GM19438 (cell line): ENCODE measurements at regions not wholly inside any gene's neighbourhood (a gene's known extent, or its start where the extent isn't known, plus 50 kb on each side); places are given as distances from the start of the nearest gene placed in this dataset.
"Not testable (repeated sequence)": the region's sequence is repeated elsewhere in the genome, so short reads cannot be mapped to it uniquely, and the experiment has no call there.

ENCODE experiments used
- ATAC-seq: cut with Tn5 transposase; IDR thresholded peaks from one replicate; pipeline ENCODE4 v1.9.1; 2021; ENCODE audit warnings: low read depth; ENCODE audit not compliant: unreplicated experiment

DNA sequence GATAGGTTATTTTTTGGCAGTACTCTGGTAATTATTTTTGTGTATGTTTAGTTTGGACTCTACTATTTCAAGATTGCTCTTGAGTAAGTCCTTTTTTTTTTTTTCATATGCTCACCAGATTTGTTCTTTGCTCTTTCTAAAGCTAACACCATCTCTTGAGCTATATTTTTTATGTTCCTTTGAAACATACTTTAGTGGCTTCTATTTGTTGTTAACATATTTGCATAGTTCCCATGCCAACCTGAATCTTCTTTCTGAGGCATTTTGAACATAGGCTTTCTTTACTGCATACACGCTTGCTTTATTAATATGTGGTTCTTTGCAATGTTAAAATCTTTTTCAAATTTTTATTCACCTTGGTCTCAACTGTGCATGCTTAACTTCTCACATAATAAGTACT lies 1644.9 kb downstream of the SUCLG1 start:
- ATAC-seq = no peak

DNA sequence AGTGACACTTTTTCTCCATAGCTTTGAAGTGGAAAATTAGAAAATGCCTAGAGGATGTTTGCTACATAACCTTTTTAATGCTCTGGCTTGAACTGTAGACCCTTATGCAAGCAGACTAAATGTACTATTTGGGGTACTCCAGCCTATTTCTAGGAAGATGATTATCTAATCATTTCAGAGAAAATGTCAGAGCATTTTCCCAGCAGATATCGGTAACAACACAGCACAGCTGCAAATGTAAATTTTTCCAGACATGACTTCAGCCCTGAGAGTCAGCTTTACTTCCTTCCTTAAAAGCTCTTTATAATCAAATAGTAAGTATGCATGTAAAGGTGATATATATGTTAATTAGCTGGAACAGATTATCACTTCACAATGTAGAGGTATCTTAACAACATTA lies 1647.1 kb downstream of the SUCLG1 start:
- no peak for ATAC-seq

DNA sequence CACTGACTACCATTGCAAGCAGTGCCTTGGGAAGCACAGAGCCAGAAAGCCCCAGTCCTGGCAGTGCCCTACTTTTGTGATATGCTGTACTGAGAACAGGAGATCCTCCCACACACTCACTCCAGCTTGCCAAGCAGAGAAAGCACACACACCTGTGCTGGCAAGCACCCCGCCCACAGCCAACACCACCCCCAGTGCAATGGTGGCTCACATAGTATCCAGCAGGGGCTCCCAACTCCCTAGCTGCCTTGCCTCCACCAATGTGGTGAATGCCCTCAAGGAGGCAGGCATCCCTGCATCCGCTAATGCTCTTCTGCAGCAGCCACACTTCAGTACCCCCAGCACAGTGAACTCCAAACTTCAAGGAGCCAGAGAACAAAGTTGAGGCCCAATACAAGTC lies 1655.8 kb downstream of the SUCLG1 start:
- no peak for ATAC-seq

DNA sequence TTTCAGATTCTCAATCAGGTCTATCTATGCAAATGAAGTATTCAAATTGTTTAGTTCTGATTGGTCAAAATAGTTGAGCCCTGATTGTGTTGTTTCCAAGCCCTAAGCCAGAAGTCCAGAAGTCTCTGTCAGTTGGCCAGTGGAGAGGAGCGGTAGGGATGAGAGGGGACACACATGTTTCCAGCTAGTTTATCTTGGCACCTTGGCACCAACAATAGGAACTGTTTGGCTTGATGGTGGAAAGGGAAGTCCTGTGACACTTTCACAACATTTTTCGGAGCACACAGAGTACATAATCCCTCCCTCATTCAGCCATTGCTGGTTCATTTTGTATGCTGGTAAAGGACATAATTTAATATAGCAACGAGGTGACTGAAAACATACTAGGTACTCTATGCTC lies 1661.6 kb downstream of the SUCLG1 start:
- no peak for ATAC-seq

DNA sequence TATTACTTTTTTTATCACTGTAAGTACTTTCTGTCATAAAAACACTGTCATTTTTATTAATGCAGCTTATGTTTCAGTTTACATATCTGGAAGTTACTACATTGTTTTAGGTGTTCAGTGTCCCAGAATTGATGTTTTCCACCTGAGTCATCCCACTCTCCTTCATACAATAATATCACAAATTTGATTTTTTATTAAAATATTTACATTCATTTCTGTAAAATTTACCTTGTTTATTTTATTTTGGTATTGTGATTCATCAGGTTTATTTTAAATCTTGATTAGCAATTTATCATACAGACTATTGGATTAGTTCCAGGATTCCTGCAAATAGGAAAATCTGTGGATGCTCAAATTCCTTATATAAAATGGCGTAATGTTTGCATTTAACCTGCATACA lies 1662.9 kb downstream of the SUCLG1 start:
- ATAC-seq = no peak

DNA sequence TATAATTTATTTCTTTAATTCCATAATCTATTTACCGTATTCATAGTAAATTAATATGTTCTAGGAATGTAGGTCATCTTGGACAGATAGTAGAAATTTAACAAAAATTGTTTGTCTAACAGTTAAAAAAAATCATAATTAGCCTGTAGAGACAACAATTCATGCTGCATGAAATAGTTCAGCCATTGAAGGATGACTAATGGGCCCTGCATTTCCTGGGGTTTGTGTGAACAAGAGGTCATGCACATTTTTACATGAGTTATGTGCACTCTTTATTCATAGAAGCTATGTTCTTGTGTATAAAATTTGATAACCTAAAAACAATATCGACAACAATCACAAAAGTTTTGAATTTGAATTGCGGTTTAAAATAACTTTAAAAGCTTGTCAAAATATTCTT lies 1663.6 kb downstream of the SUCLG1 start:
- ATAC-seq = no peak

DNA sequence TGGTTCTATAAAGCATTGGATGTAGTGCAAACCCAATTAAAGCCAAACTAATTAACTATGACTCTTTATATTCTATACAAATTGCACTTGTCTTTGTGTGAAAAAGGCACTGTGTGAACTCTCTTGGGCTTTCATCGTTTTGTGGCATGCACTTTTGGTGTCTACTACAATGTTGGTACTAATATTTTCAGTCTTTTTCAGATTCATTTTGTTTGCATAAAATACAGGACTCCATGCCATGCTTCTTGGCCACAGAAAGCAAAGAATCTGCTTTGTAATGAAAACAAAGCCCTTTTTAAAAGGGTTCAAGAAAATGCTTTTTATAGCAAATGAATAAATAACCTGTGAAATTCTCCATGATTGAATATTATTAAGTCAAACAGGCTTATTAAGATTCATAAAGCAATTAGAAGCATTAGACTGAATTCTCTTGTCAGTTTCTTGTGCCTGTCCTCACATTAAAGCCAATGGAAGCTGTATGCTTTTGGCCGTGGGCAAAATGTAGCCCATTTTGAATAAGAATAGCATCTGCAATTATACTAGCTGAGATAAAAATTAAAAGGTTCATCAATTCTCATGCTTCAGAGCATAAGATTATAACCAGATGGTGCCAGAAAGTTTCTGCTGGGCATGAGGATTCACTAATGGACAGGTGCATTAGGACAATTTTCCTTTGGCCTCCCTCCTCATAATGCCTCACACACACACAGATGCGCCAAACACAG lies 1665.2 kb downstream of the SUCLG1 start:
- ATAC-seq = no peak

DNA sequence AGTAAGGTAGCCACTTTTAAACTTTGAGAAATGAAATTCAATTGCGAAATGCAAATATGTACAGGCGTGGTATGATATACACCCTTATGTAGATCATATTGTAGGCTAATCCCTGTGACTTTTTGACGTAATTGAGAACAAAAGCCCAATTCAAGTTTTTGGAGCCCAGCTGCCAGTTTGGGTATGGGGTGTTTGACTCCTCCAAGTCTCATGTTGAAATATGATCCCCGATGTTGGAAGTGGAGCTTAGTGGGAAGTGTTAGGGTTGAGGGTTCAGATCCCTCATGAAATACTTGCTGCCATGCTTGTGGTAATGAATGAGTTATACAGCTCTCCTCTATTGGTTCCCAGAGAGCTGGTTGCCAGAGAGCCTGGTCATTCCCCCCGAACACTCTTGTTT lies 1666.8 kb downstream of the SUCLG1 start:
- no peak for ATAC-seq

DNA sequence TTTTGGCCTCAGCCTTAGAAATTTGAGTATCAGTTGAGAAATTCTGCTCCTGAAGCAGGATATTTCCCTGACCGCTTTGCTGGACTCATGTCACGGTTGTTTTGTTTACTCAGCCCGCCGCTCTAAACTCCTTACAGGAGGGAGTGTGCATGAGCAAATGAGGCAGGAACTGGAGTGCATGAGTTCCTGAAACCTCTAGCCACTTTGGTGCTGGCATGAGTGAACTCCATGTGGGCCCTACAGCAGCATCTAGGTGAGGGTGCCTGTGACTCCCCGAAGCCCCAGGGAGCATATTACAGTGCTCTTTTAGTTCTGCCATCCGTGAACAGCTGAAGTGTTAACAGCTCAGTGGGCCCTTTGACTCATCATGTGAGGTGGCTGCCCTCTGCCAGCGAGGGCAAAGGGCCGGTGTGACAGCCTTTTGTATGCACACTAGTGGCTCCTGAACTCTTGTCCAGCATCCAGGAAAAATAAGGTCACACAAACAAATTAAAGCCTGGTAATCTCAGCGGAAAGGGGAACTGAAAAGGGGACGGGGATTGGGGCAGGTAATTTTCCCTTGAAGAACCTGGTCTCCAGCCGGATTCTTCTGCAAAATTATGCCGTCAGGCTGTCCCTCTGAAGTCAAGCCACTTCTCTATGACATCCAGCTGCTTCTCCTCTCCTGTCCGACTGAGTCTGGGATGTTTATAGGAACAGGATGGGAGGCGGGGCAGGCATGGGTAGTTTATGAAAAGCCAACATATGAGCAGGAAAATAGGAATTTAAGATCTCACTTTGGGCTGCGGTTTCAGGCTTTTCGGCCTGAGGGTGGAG lies 1668.7 kb downstream of the SUCLG1 start:
- ATAC-seq = no peak

DNA sequence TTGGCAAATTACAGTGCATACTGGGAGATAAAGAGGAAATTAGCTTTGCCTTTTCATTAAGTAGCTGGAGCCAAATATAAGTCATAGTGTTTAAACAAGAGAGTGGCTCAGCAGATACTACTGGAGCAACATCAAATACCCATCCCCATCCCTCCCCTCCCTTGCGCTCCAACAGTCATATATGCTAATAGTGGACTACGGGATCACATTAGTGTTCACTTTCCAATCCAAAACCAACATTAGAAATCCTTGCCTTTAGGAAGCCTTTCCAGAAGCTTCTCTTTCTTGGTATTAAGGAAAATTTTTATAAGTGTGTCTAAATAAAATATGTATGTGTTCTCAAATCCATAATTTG lies 1669.3 kb downstream of the SUCLG1 start:
- ATAC-seq = no peak

DNA sequence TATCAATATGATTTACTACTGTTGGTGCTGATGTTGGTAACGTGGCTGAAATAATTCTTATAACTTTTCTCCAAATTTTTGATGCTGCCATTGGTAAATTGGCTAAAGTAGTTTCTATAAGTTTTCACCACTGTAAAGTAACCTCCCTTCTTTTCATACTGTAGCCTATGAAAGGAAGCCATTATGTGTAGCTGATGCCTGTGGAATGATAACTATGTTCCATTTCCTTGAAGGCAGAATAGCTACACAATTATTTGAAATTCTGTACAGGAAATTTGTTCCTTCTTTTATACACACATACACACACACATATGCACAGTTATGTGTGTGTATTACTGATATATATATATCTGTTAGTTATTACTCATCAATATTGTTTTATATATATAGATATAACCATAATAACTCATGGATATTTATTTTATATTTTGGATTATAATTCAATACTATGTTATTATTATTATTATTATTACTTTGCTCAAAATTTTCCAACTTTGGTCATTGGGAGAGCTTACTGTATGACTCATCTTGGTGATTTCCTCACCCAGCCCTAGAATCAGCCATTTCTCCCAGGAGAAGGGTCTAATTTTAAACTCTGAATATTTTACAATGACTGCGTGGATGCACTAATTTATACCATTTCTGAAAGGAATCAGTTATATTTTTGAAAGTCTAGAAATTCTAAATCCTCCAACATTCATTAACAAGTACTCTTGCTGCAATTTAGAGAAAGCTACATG lies 1677.7 kb downstream of the SUCLG1 start:
- no peak for ATAC-seq

DNA sequence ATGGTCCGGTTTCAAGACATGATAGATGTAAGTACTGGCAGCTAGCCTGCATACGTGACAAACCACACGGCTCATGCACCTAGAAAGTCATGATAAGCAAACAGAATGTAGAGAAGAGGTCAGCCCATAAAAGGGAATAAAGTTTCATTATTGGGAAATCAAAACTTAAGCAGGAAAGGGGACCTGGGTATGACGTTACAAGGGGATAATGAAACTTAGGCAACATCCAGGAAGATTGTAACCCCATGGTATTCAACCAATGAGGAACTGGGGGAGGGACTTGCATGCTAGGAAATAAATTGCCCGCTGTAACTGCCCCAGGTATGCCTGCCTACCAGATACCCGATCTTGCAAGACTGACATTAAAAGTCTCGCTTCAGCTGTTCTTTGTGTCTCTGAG lies 1679.0 kb downstream of the SUCLG1 start:
- ATAC-seq = no peak

DNA sequence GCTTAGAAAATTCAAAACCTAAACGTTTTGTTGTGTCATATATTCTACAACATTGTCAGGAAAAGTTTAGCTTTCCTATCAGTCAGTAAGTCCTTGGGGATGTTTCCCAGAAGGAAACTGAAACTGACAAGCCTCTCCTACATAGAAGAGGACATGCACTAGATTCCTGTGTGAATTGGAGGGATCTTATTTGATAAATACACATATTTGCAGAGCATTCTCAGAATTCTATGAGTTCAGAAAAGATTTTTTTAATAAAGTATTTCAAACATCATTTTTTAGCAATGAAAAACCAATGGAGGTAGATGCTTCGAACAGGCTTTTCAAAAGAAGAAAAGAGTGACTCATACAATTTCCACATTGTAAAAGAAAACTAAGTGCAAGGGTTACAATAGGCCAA lies 1706.7 kb downstream of the SUCLG1 start:
- ATAC-seq = no peak

DNA sequence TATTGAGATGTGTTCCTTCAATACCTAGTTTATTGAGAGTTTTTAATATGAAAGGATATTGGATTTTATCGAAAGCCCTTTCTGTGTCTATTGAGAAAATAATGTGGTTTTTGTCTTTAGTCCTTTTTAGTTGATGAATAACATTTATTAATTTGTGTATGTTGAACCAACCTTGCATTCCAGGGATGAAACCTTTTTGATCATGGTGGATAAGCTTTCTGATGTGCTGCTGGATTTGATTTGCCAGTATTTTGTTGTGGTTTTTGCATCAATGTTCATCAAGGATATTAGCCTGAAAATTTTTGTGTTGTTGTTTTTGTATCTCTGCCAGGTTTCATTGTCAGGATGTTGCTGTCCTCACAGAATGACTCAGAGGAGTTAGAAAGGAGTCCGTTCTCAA lies 1710.4 kb downstream of the SUCLG1 start:
- ATAC-seq = no peak

DNA sequence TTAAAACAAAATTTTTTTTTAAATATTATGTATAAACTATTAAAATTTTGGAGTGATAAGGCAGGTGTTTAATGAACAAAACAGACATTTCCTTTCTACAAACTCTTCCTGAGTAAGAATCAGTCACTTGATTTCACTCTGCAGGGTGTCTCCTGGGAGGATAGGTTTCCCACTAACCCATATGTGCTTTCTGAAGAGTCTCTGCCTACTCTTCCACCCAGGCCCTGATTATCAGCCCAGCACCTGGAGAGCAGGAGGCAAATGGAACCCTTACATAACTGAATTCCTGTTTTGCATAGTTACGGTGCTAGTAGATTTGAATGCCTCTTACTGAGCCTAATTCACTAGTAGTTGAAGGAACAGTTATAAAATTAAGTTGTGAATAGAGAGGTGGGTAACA lies 1718.6 kb downstream of the SUCLG1 start:
- ATAC-seq = no peak

DNA sequence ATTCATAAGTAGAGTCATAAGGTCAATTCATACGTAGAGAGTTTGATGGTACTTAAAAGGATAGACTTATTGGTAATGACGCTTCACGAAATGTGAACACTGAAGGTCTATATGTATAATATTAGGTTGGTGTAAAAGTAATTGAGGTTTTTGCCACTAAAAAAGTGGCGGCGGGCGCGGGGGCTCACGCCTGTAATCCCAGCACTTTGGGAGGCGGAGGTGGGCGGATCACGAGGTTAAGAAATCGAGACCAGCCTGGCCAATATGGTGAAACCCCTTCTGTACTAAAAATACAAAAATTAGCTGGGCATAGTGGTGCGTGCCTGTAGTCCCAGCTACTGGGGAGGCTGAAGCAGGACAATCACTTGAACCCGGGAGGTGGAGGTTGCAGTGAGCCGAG lies 1721.1 kb downstream of the SUCLG1 start:
- ATAC-seq = not testable (repeated sequence)

DNA sequence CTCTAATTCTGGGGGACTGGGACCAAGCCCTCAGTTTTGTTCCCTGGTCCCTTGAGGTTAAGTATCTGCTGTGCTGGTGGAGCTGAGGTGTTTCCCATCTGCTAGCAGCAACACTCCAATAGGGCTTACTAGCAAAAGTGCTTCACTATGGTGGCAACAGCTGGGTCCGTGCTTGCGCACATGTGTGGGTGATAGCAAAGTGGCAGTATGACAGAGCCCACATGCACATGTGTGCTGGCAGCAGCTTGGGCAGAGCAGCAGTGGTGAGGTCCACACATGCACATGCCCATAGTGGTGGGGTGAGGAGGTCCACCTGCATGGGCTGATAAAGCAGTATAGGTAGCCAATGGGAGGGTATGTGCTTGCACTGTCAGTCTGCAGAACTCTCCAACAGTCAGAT lies 1723.7 kb downstream of the SUCLG1 start:
- ATAC-seq = no peak

DNA sequence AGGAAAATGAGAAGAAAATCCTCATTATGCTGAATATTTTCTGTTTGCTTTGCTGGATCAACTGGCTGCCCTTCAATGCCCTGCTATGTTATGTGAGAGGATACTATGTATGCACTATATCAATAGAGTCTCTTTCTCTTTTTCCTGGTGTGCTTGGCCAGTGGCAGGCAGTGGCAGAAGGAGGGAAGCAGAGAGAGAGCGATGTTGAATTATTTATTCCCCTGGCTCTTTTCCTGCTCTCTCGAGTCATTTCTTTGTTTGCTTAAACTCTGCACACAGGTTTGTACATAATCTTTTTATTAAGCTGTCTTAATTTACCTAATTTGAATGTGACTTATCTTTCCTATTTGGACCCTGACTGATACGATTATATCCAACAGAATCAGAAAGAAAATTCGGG lies 1727.3 kb downstream of the SUCLG1 start:
- no peak for ATAC-seq

DNA sequence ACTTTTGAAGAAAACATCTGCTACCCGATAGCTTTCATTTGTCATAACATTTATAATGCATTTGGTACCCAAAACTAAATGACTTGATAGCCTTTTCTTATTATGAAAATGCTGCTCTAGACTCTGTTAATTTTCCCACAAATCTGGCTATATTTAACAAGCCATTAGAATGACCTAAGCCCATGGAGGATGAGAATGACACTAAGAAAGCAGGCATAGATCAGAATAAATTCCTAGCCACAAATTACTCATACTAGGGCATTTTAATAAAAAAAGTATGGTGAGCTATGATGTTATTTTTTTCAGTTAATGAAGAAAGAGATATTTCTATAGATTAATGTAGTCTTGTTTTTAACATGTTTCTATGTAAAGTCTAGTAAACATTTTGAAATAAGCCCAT lies 1728.3 kb downstream of the SUCLG1 start:
- no peak for ATAC-seq

DNA sequence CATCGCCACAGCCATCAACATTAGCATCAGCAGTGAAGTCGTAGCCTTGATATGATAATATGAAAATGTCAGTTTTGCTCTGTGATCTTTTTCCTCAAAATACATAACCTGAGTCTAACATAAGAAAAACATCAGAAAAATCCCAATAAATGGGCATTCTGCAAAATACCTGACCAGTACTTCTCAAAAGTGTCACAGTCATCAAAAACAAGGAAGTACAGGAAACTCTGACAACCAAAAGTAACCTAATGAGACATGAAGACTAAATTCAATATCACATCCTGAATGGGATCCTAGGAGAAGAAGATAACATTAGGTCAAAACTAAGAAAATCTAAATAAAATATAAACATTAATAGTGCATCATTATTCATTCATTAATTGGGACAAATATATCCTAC lies 1731.0 kb downstream of the SUCLG1 start:
- ATAC-seq = no peak

DNA sequence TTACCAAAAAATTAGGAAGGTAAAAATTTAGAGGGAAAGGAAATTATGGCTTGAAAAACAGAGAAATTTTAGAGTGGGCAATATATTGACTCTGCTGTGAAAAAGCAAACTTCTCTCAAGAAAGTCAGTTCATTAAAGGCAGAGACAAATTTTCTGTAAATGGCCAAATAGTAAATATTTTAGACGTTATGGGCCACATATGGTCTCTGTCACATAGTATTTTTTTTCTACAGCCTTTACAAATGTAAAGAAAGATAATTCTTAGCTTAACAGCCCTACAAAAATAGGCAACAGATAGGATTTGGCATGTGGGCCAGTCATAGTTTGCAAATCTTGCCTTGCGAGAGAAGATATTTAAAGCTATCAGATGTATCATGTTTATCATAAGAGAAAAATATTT lies 1750.4 kb downstream of the SUCLG1 start:
- ATAC-seq = no peak

DNA sequence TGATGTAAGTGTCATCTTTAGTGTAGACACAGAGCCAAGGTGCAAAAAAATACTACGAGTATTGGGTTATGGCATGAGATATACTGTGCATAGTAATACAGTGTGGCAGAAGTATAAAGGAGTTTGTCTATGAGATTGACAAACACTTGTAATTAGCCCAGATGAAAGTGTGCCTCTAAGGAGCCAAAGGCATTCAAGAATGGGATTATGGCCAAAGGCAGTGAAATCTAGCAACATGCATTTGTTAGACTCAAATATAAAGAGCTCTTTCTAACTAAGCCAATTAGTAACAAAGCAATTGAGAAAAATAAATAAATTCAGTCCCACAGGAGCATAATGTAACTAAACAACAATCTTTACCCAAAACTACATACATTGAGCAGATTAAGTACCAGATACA lies 1761.8 kb downstream of the SUCLG1 start:
- ATAC-seq = no peak
